ENCODE measurements at regions not wholly inside any gene's neighbourhood (a gene's known extent, or its start where the extent isn't known, plus 50 kb on each side); places are given as distances from the start of the nearest gene placed in this dataset.

GRCh38 chr7:48872548-48872947 is 51.8 kb upstream of the CDC14C start:
- no peak for TF ChIP-seq CTCF (IDR thresholded peaks at IDR 0.05)
- no peak for TF ChIP-seq POLR2AphosphoS5 (IDR thresholded peaks at IDR 0.05)
- no peak for TF ChIP-seq POLR2A (IDR thresholded peaks at IDR 0.05)
